ENCODE measurements at regions not wholly inside any gene's neighbourhood (a gene's known extent, or its start where the extent isn't known, plus 50 kb on each side); places are given as distances from the start of the nearest gene placed in this dataset.

GRCh38 chr12:126346087-126346486 lies 1280.9 kb downstream of the AACS start:
- no peak for FAIRE-seq

DNA sequence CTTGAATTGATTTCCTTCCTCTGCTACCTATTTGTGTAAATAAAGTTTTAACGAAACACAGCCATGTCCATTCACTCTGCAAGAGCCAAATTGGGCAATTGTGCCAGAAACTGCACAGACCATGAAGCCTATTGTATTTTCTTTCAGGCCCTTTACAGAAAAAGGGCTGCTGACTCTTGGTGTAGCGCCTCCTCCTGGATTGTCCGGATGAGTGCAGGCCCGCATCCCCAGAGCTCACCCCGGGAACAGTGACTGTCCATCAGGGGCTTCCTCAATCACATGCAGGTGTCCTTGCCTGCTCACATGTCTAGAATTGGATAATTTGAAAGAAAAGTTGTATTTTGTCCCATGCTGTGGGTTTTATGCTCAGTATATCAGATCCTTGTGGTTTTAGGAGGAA lies 1282.2 kb downstream of the AACS start:
- FAIRE-seq: no peak

DNA sequence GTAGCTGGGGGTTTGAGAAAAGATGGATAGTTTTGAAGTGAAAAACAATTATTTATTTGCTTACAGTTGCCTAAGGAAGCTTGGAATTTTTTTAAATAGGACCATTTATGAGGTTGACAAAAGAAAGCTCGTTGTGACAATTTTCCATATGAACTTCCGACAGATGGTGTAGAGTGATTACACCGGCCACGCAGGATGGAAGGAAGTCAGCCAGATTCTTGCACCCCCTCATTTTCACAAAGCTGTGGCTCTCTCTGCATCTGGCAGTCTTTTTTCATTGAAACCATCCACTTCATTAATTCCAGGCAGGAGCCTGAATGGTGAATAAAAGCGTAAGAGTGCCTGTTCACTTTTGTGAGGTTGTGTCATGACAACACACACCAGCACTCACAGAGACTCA lies 1284.1 kb downstream of the AACS start:
- FAIRE-seq: no peak

DNA sequence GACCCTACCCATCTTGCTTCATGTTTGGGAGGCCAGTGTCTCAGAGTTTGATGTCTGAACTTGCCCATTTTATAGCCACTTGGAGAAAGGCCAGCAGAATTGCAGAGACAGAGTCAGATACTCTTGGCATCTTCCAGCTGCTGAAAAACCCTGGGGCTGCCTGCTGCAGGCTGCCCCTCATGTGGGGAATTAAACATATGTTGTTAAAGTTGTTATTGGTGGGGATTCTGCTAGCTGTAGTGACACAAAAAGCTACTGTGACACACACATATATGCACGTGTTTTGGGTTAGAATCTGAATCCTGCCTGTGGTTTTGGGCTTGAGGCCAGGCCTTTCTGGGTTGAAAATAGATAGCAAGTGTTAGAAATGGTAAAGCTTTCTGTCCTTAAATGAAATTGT lies 1288.4 kb downstream of the AACS start:
- no peak for FAIRE-seq

DNA sequence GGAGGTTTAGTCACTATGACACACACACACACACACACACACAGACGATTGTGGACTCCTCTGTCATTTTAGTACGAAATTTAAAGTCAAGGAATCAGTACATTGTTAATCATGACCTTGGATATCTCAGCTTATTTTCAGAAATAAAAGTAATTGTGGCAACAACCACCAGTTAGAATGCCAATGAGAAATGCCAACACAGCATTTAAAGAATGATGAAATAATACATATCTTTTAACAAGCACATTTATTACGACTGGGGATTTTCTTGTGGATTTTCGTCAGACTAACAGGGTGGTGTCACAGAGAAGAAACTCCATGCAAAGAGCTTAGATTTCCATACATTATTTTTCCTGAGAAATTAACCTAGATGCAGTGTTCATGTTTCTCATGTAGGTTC lies 1289.4 kb downstream of the AACS start:
- FAIRE-seq: no peak

- FAIRE-seq: no peak
These were observed 1290.1 kb downstream of the AACS start for GRCh38 chr12:126355346-126355745.

GRCh38 chr12:126358806-126359205 lies 1293.6 kb downstream of the AACS start:
- no peak for FAIRE-seq

- FAIRE-seq: no peak
These were observed 1294.0 kb downstream of the AACS start for GRCh38 chr12:126359216-126359615.

DNA sequence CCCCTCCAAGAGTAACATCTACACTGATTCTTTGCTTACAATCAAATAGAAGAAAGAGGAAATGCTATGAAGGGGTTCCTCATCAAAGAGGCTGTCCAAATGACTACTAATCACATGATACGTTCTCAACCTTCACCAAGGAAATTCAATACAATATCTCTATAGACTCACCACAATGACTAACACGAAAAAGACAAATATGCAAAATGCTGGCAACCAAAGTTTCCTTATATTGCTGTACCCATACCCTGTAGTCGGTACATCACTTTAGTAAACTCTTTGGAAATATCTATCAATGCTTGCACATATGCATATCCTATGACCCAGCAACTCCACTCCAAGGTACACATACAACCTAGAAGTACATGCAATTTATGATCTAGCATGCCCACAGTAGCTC lies 1296.6 kb downstream of the AACS start:
- no peak for FAIRE-seq

DNA sequence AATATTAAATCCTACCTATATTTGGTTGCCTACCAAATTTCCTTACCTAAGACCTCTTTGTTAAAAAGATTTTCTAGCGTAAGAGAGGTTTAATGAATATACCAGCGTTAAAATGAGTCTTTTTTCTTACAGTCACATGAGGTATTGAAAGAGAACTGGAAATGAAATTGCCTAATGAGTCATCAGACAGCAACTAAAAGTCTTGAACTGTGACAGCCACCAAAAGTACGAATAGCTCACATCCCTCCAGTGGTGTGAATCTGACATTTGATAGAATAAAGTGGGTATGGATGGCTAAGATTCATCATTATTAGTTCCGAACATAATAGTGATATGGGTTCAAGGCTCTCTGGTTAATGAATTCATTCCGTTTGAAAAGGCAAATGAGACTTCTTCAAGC lies 1297.3 kb downstream of the AACS start:
- FAIRE-seq: no peak

DNA sequence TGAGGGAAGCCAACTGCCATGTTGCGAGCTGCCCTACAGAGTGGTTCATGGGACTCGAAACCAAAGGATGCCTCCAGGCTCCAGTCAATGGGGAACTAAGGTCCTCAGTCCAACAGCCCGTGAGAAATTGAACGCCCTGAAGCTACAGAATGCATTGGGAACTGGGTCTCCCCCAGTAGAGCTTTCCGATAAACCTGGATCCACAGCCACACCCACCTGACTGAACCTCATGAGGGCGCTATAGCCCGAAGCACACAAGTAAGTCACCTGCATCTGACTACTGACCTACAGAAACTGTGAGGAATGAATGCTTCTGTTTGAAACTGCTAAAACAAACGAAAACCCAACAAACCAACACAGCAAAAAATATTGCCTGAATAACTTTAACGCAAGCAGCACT lies 1297.7 kb downstream of the AACS start:
- no peak for FAIRE-seq

- FAIRE-seq: no peak
These were observed 1304.5 kb downstream of the AACS start for GRCh38 chr12:126369487-126370463.

DNA sequence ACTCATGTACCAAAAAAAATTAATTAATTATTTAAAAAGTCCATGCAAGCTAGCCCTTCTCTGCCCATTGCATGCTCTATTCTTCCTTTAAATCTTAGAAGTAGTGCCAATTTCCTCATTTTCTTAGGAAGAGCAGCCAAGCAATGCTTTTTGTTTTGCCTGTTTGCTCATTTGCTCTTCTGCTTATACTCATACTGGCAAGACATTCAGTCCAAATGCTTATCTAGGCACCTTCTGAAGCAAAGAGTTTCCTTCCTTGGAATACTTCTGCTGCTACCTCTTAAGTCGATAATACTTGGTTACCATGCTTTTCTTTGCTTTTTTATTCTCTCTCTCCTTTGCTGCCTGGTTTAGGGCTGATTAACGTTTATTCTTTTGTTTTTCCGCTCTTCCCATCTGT lies 1318.3 kb downstream of the AACS start:
- FAIRE-seq: no peak

DNA sequence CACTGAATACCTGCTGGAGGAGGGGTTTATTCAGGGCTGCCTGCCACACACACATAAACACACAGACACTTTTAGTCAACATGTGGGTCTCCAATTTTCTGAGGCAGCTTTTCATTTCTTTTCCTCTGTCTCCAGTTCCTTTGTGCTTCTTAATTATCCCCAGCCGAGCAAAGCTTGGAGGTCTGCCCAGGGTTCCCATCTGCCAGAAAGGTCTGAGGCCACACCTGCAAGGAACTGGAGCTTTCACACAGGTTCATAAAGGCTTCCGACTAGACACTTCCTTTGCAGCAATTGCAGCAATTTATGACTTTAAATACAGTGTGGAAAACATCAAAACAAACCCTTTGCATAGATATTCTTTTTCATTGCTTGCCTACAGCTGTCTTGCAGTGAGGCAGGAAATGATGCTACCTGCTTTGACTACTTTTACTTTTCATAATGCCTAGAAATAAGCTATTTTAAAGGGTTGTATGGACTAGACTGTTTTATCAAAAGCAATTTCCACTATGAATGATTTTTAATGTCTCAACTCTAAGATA lies 1318.9 kb downstream of the AACS start:
- FAIRE-seq: no peak

- FAIRE-seq: no peak
These were observed 1320.5 kb downstream of the AACS start for GRCh38 chr12:126385785-126386184.

- no peak for FAIRE-seq
These were observed 1324.1 kb downstream of the AACS start for GRCh38 chr12:126389220-126389841.

GRCh38 chr12:126389961-126390360 lies 1324.7 kb downstream of the AACS start:
- FAIRE-seq: no peak

DNA sequence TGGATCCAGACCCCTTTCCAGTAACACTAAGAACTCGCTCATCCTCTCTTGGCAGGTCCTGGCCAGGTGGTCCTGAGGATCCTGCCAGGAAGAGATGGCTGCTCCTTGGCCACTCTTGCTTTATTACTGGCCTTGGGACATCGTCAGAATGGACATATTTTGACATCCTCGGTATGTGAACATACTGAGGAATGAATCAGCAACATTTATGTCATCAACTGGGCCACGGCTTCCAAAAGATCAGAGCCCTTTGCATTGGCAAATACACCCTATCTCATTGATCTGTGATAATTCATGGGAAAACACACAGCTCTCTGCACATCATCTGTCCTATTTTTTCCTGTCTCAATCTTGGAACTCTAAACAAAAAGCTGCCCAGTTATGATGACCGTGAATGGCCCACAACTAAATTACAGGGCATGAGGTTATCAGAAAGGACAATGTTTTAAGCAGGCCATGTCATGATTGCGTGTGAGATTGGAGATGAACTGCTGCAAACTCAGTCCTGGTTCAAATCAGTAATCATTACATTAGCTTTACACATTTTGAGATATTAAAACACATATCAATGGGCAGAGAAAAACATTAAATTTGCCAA lies 1325.8 kb downstream of the AACS start:
- FAIRE-seq: no peak

GRCh38 chr12:126396536-126396935 lies 1331.3 kb downstream of the AACS start:
- no peak for FAIRE-seq

GRCh38 chr12:126397071-126397581 lies 1331.9 kb downstream of the AACS start:
- FAIRE-seq: no peak

DNA sequence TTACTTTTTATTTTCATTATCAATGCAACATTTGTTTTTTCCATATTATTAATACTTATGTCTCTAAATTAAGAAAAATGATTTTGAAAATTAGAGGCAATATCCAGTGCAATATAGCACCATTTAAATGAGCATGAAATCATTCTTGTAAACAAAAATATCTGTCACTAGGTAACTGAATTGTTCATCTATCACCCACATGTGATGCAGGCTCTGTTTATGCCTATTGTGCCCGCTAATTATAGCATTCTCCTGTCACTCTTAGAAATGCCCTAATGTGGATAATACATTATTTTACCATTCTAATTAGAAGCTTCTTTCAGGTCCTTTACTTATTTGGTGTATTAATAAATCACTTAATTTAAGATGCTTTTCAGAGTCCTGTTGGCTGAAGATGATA lies 1332.4 kb downstream of the AACS start:
- no peak for FAIRE-seq

- no peak for FAIRE-seq
These were observed 1335.6 kb downstream of the AACS start for GRCh38 chr12:126400831-126401230.

DNA sequence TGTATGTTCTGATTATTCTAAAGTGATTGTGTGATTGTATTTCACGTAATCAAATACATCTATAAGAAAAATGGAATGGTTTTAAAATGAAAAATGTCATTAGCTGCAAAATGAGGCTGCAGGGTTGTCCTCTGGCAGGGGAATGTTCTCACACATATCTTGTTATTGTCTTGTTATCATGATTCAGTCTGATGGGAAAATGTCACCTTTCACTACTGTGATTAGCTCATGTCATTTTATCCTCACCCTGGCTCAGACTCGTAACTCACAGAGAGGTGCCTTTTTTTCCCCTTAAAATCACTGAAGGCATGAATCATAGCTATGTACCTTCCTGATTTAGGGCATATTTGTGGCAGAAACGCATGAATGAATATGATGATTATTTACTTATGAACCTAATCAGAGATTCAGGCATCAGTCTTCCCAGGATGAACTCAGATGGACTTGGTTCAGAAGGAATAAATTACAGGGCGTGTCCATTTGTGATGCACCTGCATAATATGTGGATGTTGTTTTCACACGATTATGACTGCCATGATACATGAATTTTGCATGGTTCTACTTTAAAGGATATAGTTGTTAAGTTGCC lies 1339.2 kb downstream of the AACS start:
- FAIRE-seq: no peak
